ENCODE measurements at regions not wholly inside any gene's neighbourhood (a gene's known extent, or its start where the extent isn't known, plus 50 kb on each side); places are given as distances from the start of the nearest gene placed in this dataset.

- no peak overlapping the region for H3K23ac ChIP-seq (ENCODE audit: insufficient read length, low read depth, low read length)
- H3K4me1 ChIP-seq (ENCODE audit: insufficient read depth, low read length) = no peaks in the 10 kb centered on the region
- no peaks in the 10 kb centered on the region for H3K9me3 Mint-ChIP-seq
- H3K27ac ChIP-seq (ENCODE audit: insufficient read length, low read depth, low read length) = no peak overlapping the region
- TF ChIP-seq, protein P1, sequence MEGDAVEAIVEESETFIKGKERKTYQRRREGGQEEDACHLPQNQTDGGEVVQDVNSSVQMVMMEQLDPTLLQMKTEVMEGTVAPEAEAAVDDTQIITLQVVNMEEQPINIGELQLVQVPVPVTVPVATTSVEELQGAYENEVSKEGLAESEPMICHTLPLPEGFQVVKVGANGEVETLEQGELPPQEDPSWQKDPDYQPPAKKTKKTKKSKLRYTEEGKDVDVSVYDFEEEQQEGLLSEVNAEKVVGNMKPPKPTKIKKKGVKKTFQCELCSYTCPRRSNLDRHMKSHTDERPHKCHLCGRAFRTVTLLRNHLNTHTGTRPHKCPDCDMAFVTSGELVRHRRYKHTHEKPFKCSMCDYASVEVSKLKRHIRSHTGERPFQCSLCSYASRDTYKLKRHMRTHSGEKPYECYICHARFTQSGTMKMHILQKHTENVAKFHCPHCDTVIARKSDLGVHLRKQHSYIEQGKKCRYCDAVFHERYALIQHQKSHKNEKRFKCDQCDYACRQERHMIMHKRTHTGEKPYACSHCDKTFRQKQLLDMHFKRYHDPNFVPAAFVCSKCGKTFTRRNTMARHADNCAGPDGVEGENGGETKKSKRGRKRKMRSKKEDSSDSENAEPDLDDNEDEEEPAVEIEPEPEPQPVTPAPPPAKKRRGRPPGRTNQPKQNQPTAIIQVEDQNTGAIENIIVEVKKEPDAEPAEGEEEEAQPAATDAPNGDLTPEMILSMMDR (conservative IDR thresholded peaks at IDR 0.05) = no peak
- H3K79me2 ChIP-seq (ENCODE audit: insufficient read depth, low read length) = no peaks in the 10 kb centered on the region
- H3K27me3 Mint-ChIP-seq (ENCODE audit: low read depth) = no peaks in the 10 kb centered on the region
- no peak overlapping the region for H3K56ac ChIP-seq (ENCODE audit: insufficient read length, low read depth, low read length)
- no peaks in the 10 kb centered on the region for H3K79me1 ChIP-seq (ENCODE audit: insufficient read depth, low read depth, low read length, poor library complexity, severe bottlenecking)
- no peaks in the 10 kb centered on the region for H3K9me3 ChIP-seq (ENCODE audit: control insufficient read depth, low read depth, low read length)
- H3K9ac ChIP-seq (ENCODE audit: extremely low read depth, insufficient read length, low read length) = no peak overlapping the region
- H3K4me3 Mint-ChIP-seq = no peak overlapping the region
- no peak overlapping the region for H3K4ac ChIP-seq (ENCODE audit: low read depth, low read length)
- H2BK12ac ChIP-seq (ENCODE audit: insufficient read length, low read depth, low read length) = no peak overlapping the region
- H3K23me2 ChIP-seq (ENCODE audit: insufficient read length, low read depth, low read length, poor library complexity, severe bottlenecking) = no peaks in the 10 kb centered on the region
- H3K27me3 ChIP-seq (ENCODE audit: insufficient read depth, low read length) = no peaks in the 10 kb centered on the region
- H3K4me2 ChIP-seq (ENCODE audit: insufficient read depth, insufficient read length, low read length) = no peak overlapping the region
- H3K27ac Mint-ChIP-seq = no peak overlapping the region
- no peak overlapping the region for H2BK15ac ChIP-seq (ENCODE audit: low read depth, low read length)
- no peak overlapping the region for H2AK5ac ChIP-seq (ENCODE audit: insufficient read length, low read length)
- H4K8ac ChIP-seq (replicated peaks; ENCODE audit: insufficient read length, low read depth, low read length) = no peak overlapping the region
- no peak overlapping the region for H4K5ac ChIP-seq (ENCODE audit: insufficient read length, low read depth, low read length)
- no peak overlapping the region for H2BK5ac ChIP-seq (ENCODE audit: insufficient read length, low read length)
- no peak overlapping the region for H4K91ac ChIP-seq (ENCODE audit: insufficient read length, low read depth, low read length)
- H3T11ph ChIP-seq (ENCODE audit: low read length) = no peak overlapping the region
- no peaks in the 10 kb centered on the region for H4K20me1 ChIP-seq (ENCODE audit: control insufficient read depth, insufficient read depth, insufficient read length)
- no peak overlapping the region for H2BK20ac ChIP-seq (ENCODE audit: low read depth, low read length, poor library complexity, severe bottlenecking)
- H3K4me1 Mint-ChIP-seq = no peaks in the 10 kb centered on the region
- H3K14ac ChIP-seq (ENCODE audit: insufficient read depth, low read length) = no peak overlapping the region
- H3K18ac ChIP-seq (ENCODE audit: insufficient read length, low read depth, low read length) = no peak overlapping the region
- H2AFZ ChIP-seq (ENCODE audit: low read length) = no peak overlapping the region
- no peaks in the 10 kb centered on the region for H3K36me3 Mint-ChIP-seq (ENCODE audit: insufficient read depth in 1 of 3, low read depth in 3 of 3)
- no CpG with 5 or more reads among the region's 1 CpG for WGBS (ENCODE audit: extremely low coverage, insufficient read length, low lambda C conversion rate)
- no peak for DNase-seq
- no peak overlapping the region for H2BK120ac ChIP-seq (ENCODE audit: low read depth, low read length, poor library complexity, severe bottlenecking)
These were observed 95.9 kb downstream of the DACT1 start for GRCh38 chr14:58733451-58734208.
